Spleen (tissue), 7 donors: ENCODE measurements at regions not wholly inside any gene's neighbourhood (a gene's known extent, or its start where the extent isn't known, plus 50 kb on each side); places are given as distances from the start of the nearest gene placed in this dataset.

Experiments used
- CTCF ChIP-seq, 11 experiments: fragments of 200-600 bp in 7 of 11; fragments of 450-650 bp in 4 of 11; sonication (generic) in 4 of 11; IDR thresholded peaks in 8 of 11; conservative IDR thresholded peaks in 3 of 11; 1 replicate in 7 of 11; 2 replicates in 4 of 11; pipeline versions ENCODE4 v1.4.0 to v1.8.0; 2016 to 2021; ENCODE audit warnings: antibody characterized with exemption in 11 of 11, inconsistent platforms in 4 of 11, mild to moderate bottlenecking in 1 of 11
- POLR2A ChIP-seq, 3 donors: fragments of 450-650 bp; IDR thresholded peaks; one replicate each; pipeline ENCODE4 v1.5.1; 2017; ENCODE audit warnings: antibody characterized with exemption in 3 of 3, mild to moderate bottlenecking in 1 of 3
- donor health status: DM: no; HTN: no; CAD: no; lungs with moderate emphysema.
- donor health status: DM: no; HTN: no; CAD: no.
- donor health status: DM: no; HTN: no; CAD: no.

DNA sequence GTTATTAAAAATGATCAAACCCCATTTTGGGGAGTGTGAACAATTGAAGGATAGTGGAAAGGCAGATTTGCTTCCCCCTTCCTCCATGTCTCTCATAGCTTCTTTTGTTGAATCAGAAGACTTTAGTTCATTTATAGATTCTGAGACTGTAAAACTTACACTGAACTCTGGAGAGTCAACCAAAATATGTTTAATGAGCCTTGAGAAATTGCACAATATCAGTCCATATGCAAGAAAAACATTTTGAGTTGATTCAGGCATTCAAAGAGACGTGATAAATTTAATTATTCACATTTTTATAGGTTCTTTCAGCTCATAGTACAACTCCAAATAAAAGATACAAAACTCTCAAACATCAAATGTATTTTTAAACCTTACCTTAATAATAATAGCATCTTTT lies 354.4 kb upstream of the SPRED2 start:
- no peak for TF ChIP-seq CTCF (IDR thresholded peaks at IDR 0.05 in 8 of 11, conservative IDR thresholded peaks at IDR 0.05 in 3 of 11)
- TF ChIP-seq POLR2A (IDR thresholded peaks at IDR 0.05), result no peak
